ENCODE measurements at regions not wholly inside any gene's neighbourhood (a gene's known extent, or its start where the extent isn't known, plus 50 kb on each side); places are given as distances from the start of the nearest gene placed in this dataset.
"Not testable (repeated sequence)": the region's sequence is repeated elsewhere in the genome, so short reads cannot be mapped to it uniquely, and the experiment has no call there.

DNA sequence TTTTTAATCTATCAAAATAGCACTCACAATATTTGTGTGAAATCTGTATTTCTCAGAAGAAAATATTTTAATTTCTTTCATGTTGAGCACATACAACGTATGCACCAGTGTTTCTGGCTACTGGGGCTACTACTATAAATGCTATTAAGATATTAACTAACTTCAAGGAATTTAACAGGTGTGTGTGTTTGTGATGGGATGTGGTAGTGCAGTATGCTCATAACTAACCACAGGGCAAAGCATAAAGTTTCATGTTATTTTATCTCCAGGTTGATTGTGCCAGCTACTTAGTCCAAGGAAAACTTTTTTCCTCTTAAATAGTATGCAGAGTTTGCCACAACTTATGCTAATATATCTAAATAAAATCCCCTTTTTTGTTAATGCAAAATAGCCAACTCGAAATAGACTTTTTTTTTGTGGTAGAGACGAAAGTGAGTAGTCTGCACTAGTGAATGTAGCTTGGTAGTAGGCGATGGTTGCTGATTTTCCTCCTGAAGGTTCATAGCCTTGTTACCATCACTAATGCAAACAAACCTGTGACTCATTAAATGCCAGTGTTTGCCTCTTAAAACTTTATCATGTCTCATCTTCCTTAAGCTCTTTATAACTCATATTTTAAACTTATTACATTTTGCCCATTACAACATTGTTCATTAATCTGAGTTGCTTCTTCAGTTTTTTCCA, 565.5 kb upstream of the ANO3 start:
- no peak for DNase-seq (ENCODE audit: low spot score)

DNA sequence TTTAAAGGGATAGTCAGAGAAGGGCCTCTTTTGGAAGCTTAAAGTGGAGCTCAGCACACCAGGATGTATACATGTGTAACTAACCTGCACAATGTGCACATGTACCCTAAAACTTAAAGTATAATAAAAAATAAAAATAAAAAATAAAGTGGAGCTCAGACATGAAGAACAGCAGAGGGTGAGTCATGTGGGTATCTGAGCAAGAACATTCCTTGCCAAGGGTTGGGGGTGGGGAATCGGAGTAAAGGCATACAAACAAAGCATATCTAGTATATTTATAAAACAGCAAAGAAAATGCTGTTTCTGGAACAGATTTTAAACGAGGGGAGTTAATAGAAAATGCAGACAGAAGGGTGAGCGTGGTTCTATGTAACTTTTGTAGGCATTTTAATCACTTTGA, 562.6 kb upstream of the ANO3 start:
- no peak for DNase-seq (ENCODE audit: low spot score)

DNA sequence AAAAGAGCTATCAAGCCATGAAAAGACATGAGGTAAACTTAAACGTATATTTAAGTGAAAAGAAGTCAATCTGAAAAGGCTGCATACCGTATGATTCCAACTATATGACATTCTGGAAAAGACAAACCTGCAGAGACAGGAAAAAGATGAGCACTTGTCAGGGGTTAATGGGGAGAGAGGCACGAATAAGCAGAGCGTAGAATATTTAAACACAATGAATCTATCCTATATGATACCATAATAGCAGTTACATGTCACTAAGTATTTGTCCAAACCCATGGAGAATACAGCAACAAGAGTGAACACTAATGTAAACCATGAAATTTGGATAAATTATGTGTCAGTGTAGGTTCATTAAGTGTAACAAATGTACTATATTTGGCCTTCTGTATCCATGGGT, 560.3 kb upstream of the ANO3 start:
- no peak for DNase-seq (ENCODE audit: low spot score)

DNA sequence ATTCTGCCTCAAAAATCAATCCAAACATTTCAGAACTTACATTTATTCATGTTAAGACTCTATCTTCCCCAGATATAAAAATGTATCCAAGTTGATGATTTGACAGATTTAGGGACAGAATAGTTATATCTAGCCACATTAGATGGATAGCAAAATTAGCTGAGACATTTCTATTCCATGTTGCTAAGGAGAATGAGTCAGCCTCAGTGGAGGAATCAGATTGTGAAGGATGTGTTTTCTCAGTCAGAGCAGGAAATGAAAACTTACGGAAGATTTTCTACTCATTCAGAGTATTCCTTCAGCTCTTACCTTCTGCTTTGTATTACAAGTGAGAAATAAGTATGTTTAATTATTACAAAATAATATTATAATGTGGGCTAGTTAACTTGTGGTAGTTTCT, 556.3 kb upstream of the ANO3 start:
- no peak for DNase-seq (ENCODE audit: low spot score)

DNA sequence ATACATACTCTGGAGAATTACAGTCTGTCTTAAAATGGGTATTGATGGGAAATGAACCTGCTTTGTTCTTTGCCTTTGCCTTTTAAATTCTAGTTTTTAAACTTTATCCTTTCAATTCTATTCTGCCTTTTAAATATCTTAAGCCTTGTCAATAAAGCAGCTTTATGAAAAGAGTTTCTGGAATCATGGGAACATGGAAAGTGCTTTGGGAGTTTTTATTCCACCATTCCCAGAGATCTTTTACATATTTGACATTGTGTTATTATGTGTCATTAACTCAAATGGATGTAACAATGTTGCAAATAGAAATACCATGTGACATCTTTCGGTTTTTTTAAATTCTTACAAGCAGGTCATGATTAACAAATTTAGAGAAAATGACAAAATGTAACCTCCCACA, 555.7 kb upstream of the ANO3 start:
- no peak for DNase-seq (ENCODE audit: low spot score)

DNA sequence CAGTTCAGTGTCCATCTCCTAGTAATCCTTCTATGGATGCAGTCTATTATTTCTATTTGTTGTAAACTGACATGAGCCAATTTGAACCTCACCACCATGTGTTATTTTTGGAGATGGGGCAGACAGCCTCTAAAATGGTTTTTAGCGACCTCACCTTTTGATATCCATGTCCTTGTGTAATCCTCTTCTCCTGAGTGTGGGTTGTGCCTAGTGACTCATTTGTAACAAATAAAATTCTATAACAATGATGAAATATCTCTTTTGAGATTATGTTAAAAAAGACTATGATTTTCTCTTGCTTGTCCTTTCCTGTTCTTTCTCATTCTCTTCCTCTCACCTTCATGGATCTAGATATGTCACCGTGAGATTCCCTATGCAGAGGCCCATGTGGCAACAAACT, 554.6 kb upstream of the ANO3 start:
- DNase-seq (ENCODE audit: low spot score), result no peak

DNA sequence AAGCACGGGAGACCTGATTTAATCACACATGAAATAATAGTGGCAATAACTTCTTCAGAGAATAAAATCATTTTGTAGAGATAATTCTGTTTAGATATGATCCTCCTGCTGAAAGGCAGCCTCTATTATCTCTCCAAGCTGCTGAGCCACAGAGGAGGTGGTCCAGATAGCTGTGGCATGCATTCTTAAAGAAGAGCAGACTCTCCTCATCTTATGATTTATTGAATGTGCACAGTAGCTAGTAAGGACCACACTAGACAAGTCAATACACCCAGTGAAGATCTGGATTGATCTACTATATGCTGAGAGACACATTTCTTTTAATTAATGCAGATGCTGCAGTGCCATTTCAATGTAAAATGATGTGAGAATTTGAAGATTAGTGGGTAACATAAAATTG, 552.9 kb upstream of the ANO3 start:
- DNase-seq (ENCODE audit: low spot score), result no peak

DNA sequence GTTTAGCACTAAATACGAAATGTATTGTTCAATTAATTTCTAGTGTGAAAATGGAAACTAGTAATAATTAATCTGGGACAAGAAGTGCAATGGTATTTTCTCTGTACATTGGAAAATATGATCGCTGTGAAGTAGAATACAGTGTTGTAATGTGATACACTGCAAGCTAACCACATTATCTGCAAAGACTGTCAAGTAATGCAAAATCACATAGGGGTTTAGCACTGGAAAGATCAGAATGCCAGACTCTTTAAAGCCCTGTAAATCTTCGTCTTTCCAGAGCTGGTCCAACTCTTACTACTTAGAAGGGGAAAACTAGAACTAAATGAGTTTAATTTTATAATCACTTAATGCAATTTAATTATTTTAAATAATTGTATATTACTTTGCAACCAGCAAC, 544.5 kb upstream of the ANO3 start:
- DNase-seq (ENCODE audit: low spot score), result no peak

DNA sequence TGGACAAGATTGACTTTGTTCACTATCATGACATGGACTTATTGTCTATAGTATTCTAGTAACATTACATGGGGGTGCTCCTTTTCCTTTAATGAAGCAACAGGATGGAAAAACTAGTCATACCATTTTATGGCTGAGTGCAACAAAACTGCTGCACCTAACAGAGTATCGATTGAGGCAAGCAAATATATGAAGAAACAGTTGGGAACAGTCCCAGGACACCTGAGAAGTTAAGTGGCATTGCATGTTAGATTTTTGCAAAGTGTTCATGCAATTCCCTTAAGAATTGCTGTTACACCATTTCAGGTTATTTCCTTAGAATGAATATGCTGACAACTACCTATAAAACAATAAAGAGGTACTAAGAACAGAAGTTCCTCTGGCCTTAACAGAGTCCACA, 541.5 kb upstream of the ANO3 start:
- DNase-seq (ENCODE audit: low spot score), result no peak

DNA sequence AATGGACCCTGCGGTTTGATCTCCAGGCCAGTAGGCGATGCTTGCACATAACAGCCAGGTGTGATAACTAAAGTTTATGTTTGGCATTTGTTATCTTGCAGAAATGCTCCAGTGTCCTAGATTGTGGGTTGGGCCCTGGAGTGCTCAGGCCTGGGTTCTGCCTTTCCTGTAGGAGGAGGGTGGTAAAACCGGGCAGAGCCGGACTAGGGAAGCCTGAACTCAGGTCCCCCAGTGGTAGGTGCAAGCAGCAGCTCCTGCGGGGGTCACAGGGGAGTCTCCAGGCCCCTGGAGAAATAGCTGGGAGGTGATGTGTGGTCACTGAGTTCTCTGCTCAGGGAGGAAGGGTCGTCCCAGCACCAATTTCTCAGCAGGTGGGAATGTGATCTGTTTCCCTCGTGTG, 538.3 kb upstream of the ANO3 start:
- DNase-seq (ENCODE audit: low spot score), result no peak

DNA sequence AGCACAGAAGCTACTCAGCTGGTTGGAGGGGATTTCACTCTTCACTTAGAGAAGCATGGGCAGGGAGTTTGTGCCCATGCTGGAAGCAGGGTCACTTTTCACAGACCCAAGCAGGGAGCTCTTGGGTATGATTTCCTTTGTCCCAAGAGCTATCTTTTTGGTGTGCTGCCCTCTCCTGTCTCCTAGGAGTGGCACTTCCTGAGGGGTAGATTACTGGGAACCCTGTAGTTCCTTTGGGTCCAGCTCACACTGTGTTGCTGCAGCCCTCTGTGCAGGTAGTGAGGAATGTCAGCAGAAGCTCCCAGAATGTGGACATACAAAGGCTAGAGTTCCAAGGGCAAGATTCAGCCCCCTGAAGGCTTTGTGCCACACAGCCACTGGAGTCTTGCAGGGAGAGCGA, 537.1 kb upstream of the ANO3 start:
- DNase-seq (ENCODE audit: low spot score), result no peak

DNA sequence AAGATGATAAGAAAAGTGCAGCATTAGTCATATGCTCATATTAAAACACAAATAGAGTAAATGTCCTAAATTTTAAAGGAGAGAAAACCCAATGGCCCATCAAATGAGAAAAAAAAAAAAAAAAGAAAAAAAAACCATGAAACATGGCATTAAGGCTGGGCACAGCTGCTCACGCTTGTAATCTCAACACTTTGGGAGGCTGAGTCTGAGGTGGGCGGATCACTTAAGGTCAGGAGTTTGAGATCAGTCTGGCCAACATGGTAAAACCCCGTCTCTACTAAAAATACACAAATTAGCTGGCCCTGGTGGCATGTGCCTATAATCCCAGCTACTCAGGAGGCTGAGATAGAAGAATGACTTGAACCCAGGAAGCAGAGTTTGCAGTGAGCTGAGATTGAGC, 515.5 kb upstream of the ANO3 start:
- DNase-seq (ENCODE audit: low spot score), result no peak

DNA sequence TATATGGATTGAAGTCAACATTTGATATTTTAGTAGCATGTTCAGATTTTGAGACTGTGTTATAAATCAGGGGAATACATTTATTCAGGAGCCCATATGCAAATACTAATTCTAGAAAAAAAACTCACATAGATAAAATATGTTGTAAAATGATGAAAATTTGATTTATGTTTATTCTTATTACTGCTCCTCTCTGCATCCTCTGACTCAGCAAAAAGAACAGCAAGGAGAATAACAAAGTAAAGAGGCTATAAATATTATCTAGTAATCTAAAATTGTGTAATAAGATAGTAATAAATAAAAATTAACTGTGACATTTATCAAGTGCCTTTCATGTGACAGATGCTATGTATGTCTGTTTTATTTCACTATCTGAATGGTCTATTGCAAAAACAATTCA, 507.2 kb upstream of the ANO3 start:
- no peak for DNase-seq (ENCODE audit: low spot score)

DNA sequence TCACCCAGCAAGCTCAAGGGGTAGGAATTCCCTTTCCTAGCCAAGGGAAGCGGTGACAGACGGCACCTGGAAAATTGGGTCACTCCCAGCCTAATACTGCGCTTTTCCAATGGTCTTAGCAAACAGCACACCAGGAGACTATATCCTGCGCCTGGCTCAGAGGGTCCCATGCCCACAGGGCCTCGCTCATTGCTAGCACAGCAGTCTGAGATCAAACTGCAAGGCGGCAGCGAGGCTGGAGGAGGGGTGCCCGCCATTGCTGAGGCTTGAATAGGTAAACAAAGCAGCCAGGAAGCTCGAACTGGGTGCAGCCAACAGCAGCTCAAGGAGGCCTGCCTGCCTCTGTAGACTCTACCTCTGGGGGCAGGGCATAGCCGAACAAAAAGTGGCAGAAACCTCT, 500.4 kb upstream of the ANO3 start:
- DNase-seq (ENCODE audit: low spot score), result not testable (repeated sequence)

DNA sequence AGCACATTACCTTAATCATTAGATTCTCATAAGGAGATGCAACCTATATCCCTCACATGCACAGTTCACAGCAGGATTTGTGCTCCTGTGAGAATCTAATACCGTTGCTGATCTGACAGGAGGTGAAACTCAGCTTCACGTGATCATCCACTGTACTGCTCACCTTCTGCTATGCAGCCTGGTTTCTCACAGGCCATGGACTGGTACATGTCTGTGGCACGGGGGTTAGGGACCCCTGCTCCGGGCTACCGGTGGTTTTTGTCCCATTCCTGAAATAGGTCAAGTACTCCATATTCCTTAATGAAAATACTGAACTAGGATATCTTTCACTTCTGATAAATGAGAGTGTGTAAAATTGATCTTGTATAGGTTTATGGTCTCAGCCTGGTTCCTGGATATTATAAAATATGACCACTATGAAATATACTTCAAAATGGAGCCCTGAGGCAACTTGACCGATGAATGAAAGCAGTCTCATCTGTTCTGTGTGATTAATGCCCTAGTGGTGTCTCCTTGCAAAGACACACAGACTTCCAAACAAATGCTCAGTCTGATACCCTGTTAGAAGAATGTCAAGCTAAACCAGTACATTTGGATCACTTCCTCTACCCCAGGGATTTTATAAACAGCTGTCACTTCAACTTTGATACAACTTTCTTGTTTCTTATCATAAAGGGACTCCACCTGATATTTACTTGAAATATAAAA, 492.9 kb upstream of the ANO3 start:
- DNase-seq (ENCODE audit: low spot score), result no peak

DNA sequence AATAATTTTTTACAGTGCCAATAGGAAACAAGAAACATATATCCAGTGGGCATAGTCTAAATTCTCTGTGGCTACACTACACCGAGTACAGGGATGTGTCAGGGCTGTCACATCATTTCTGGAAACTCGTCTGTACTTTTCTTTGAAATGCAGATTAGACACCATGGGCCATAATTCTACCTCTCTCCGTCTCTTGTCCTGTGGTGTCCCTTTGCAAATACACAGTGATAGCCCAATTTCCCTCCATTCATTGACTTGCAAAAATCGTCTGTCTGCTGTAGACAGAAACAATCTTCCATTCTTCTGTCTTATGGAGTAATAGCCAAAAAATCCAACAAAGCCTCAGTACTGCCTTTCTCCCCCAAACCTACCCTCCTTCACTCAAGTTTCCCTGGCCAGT, 487.1 kb upstream of the ANO3 start:
- DNase-seq (ENCODE audit: low spot score), result no peak

DNA sequence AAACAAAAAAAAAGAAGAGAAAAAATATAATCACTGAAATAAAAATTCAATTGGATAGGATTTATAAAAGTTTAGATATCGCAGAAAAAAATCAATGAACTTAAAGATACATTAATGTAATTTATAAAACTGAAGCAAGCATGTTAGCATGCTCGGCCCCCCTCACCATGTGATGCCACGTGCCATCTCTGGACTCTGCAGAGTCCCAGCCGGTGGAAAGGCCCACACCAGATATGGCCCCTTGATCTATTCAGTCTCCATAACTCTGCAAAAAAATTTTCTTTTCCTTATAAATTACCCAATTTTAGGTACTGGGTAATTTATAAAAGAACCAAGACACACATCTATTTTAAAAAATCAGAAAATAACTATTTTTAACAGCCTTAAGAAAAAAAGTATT, 476.0 kb upstream of the ANO3 start:
- DNase-seq (ENCODE audit: low spot score), result no peak

DNA sequence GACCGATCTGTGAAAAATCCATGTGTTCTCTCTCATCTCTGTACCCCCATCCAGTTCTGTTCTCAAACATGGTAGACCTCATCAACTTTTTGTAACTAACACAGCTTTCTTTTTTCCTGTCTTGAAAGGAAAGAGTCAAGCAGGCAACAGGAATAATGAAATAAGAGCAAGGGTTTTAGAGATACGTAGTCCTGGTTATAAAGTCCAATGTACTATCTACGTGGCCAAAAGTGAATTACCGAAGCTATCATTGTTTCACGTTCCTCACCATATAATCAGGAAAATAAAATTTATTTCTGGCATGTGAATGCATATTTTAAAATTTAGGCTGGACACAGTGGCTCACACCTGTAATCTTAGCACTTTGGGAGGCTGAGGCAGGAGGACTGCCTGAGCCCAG, 472.2 kb upstream of the ANO3 start:
- no peak for DNase-seq (ENCODE audit: low spot score)

DNA sequence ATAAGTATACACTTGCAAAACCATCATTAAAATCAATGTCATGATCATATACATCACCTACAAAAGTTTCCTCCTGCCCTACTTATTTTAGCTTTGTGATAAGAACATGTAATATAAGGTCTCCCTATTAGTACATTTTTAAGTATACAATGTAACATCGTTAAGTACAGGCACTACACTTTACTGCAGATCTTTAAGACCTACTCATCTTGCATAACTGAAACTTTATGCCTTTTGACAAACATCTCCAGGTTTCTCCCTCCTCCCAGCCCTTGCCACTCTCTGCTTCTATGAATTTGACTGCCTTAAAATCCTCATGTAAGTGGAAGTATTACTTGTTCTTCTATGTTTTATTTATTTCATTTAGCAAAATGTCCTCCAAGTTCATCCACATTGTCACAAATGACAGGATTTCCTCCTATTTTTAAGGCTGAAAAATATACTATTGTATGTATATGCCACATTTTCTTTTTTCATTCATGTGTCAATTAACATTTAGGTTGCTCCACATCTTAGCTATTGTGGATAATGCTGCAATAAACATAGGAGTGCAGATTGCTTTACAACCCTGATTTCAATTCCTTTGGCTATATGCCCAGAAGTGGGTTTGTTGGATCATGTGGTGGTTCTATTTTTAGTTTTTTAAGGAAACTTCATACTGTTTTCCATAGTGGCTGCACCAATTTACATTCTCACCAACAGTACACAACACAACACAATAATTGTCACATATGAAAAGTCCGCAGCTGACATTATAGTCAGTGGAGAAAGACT, 471.1 kb upstream of the ANO3 start:
- DNase-seq (ENCODE audit: low spot score), result no peak

DNA sequence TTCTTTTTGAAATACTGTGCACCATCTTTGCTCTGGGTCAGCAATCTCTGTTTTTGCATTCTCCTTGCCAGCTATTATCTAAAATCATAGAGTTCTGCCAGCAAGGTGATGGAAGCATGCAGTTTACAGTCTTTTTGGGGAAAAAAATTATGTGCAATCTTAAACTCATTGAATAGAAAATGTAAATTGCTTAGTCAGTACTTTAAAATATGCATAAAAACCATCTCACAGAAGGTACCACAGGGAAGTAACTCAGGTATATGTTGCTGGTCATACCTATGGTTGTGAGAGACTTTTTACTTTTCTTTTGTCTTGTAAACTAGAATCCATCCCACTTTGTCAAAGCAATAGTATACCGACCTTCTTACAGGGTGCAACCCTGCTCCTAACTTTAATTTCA, 469.8 kb upstream of the ANO3 start:
- DNase-seq (ENCODE audit: low spot score), result no peak

DNA sequence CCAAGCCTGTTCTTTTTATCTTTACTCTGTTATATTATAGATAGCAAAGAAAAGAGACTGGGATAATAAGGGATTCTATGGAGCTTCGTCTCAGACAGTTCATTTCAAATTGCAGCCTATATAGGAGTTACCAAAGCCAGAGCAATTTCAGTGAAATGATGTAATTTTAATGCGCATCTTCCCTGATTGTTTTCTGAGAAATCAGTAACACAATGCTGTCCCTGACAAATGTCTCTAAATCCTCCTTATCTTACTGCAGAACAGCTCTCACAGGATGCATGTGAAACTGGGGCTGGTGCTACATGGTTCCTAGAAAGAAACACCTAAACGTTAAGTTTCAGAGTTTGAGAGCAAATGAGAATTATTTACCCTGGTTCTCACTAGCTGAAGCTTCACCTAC, 467.9 kb upstream of the ANO3 start:
- DNase-seq (ENCODE audit: low spot score), result no peak

DNA sequence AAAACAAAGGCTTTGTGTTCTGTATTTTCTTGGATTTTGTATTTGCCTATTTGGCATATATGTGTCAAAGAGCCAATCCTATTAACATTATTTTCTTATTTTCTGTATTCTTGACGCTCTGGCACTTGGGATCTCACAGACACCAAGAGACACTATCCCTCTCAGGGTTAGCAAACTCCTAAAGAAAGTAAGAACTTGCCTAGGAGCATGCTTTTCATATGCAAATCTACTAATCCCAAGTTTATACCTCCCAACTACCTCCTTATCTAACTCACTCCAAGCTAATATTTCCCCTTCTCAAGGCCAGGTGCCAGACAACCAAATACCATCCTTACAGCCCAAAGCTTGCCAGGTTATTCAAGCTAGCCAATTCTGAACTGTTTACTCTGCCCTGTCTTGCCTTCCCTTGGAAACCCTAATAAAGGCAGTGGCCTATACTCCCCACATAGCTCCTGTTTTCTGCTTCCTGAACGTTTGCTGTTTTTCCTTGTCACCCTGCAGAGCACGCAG, 455.4 kb upstream of the ANO3 start:
- DNase-seq (ENCODE audit: low spot score), result no peak

DNA sequence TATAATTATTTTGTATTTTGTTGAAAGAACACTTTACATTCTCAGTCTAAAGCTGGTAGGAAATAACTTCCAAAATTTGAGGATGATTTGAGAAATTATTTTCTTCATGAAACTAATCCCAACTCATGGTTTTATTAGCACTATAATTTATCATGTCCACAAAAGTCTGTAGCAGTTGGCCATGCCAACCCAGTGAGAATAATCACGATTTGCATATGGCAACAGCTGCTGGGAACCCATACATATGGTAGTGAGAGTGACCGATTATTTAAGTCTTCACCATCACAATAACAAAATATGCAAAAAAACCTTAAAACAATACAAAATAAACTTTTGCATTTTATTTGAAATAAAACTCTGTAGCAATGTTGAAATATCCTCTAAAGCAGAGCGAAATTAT, 445.9 kb upstream of the ANO3 start:
- DNase-seq (ENCODE audit: low spot score), result no peak
